ENCODE measurements at regions not wholly inside any gene's neighbourhood (a gene's known extent, or its start where the extent isn't known, plus 50 kb on each side); places are given as distances from the start of the nearest gene placed in this dataset.

- no peak for DNase-seq
These were observed 841.9 kb upstream of the HS3ST1 start for GRCh38 chr4:12270546-12270945.

- DNase-seq, result no peak
These were observed 836.9 kb upstream of the HS3ST1 start for GRCh38 chr4:12265554-12265953.

GRCh38 chr4:12260453-12260852, 831.8 kb upstream of the HS3ST1 start:
- DNase-seq, result no peak

GRCh38 chr4:12244973-12245372, 816.3 kb upstream of the HS3ST1 start:
- DNase-seq, result no peak

- no peak for DNase-seq
These were observed 813.7 kb upstream of the HS3ST1 start for GRCh38 chr4:12242354-12242753.

- DNase-seq, result no peak
These were observed 811.4 kb upstream of the HS3ST1 start for GRCh38 chr4:12239897-12240636.

- DNase-seq, result no peak
These were observed 802.4 kb upstream of the HS3ST1 start for GRCh38 chr4:12231098-12231497.

GRCh38 chr4:12221031-12221430, 792.3 kb upstream of the HS3ST1 start:
- DNase-seq, result no peak

GRCh38 chr4:12211636-12212035, 782.9 kb upstream of the HS3ST1 start:
- DNase-seq, result no peak

- DNase-seq, result no peak
These were observed 778.7 kb upstream of the HS3ST1 start for GRCh38 chr4:12207396-12207795.

GRCh38 chr4:12206091-12206490, 777.4 kb upstream of the HS3ST1 start:
- DNase-seq, result no peak

- no peak for DNase-seq
These were observed 775.3 kb upstream of the HS3ST1 start for GRCh38 chr4:12203945-12204344.

- no peak for DNase-seq
These were observed 771.5 kb upstream of the HS3ST1 start for GRCh38 chr4:12200226-12200625.

GRCh38 chr4:12186526-12186925, 757.8 kb upstream of the HS3ST1 start:
- DNase-seq, result no peak

GRCh38 chr4:12178614-12179610, 750.2 kb upstream of the HS3ST1 start:
- no peak for DNase-seq

GRCh38 chr4:12177416-12177815, 748.7 kb upstream of the HS3ST1 start:
- no peak for DNase-seq

- no peak for DNase-seq
These were observed 744.8 kb upstream of the HS3ST1 start for GRCh38 chr4:12173496-12173895.

GRCh38 chr4:12172198-12172973, 743.7 kb upstream of the HS3ST1 start:
- no peak for DNase-seq

- DNase-seq, result no peak
These were observed 741.6 kb upstream of the HS3ST1 start for GRCh38 chr4:12170308-12170707.

GRCh38 chr4:12165616-12166015, 736.9 kb upstream of the HS3ST1 start:
- no peak for DNase-seq

- no peak for DNase-seq
These were observed 717.6 kb upstream of the HS3ST1 start for GRCh38 chr4:12146339-12146738.

GRCh38 chr4:12145768-12146167, 717.1 kb upstream of the HS3ST1 start:
- DNase-seq, result no peak

GRCh38 chr4:12145106-12145505, 716.4 kb upstream of the HS3ST1 start:
- no peak for DNase-seq

Measured in 8988T (cell line).